ENCODE measurements at regions not wholly inside any gene's neighbourhood (a gene's known extent, or its start where the extent isn't known, plus 50 kb on each side); places are given as distances from the start of the nearest gene placed in this dataset.

GRCh38 chr17:51347851-51348584 is 87.7 kb downstream of the UTP18 start:
- peaks cover 0 to 21% (median 17%) of the 10 kb centered on the region in 4 donors for H3K4me1 ChIP-seq
- no peak for TF ChIP-seq POLR2A (IDR thresholded peaks at IDR 0.05; ENCODE audit: low read depth)
- no peak for TF ChIP-seq POLR2AphosphoS5 (IDR thresholded peaks at IDR 0.05)
- TF ChIP-seq CTCF (IDR thresholded peaks at IDR 0.05), result no peak
- DNase-seq (ENCODE audit: extremely low spot score), result no peak
- H3K9me3 ChIP-seq, result no peaks in the 10 kb centered on the region
- no peak overlapping the region for H3K27ac ChIP-seq (replicated peaks in 1 of 4)
- no peaks in the 10 kb centered on the region for H3K27me3 ChIP-seq
- 61% methylated on average over 5 of the region's 5 CpGs for WGBS
- no peaks in the 10 kb centered on the region for H3K36me3 ChIP-seq
- intact Hi-C loops (cut with DNase I), result no loop called here
- no peak overlapping the region for H3K4me3 ChIP-seq

GRCh38 chr17:51351080-51351479 is 90.7 kb downstream of the UTP18 start:
- Histone ChIP-seq H3K36me3 (no peaks in the 10 kb centered on the region), H3K4me1 (peaks cover 0 to 42% (median 29%) of the 10 kb centered on the region in 4 donors), H3K4me3 (no peak overlapping the region), H3K27ac (replicated peaks in 1 of 4) (no peak overlapping the region), H3K27me3 (no peaks in the 10 kb centered on the region), H3K9me3 (no peaks in the 10 kb centered on the region)
- intact Hi-C loops (cut with DNase I), result no loop called here
- TF ChIP-seq EP300 (IDR thresholded peaks at IDR 0.05) (no peak), POLR2AphosphoS5 (IDR thresholded peaks at IDR 0.05) (no peak), POLR2A (IDR thresholded peaks at IDR 0.05; ENCODE audit: low read depth) (no peak), CTCF (IDR thresholded peaks at IDR 0.05) (no peak)
- 66% methylated on average over 5 of the region's 6 CpGs for WGBS
- DNase-seq (ENCODE audit: extremely low spot score), result no peak

GRCh38 chr17:51351890-51352289 is 91.5 kb downstream of the UTP18 start:
- H3K36me3 ChIP-seq, result no peaks in the 10 kb centered on the region
- no peaks in the 10 kb centered on the region for H3K27me3 ChIP-seq
- H3K9me3 ChIP-seq, result no peaks in the 10 kb centered on the region
- H3K27ac ChIP-seq (replicated peaks in 1 of 4), result no peak overlapping the region
- no peak for DNase-seq (ENCODE audit: extremely low spot score)
- no peak for TF ChIP-seq CTCF (IDR thresholded peaks at IDR 0.05)
- no peak for TF ChIP-seq POLR2AphosphoS5 (IDR thresholded peaks at IDR 0.05)
- no peak for TF ChIP-seq POLR2A (IDR thresholded peaks at IDR 0.05; ENCODE audit: low read depth)
- TF ChIP-seq EP300 (IDR thresholded peaks at IDR 0.05), result no peak
- no peak overlapping the region for H3K4me3 ChIP-seq
- H3K4me1 ChIP-seq, result peaks cover 0 to 42% (median 29%) of the 10 kb centered on the region in 4 donors
- WGBS, result 36% methylated on average over 3 of the region's 3 CpGs
- intact Hi-C loops (cut with DNase I), result no loop called here

- intact Hi-C loops (cut with DNase I), result no loop called here
- Histone ChIP-seq H3K9me3 (no peaks in the 10 kb centered on the region), H3K27ac (replicated peaks in 1 of 4) (no peak overlapping the region), H3K4me3 (no peak overlapping the region), H3K36me3 (no peaks in the 10 kb centered on the region), H3K4me1 (peaks cover 0 to 42% (median 29%) of the 10 kb centered on the region in 4 donors), H3K27me3 (no peaks in the 10 kb centered on the region)
- TF ChIP-seq POLR2A (IDR thresholded peaks at IDR 0.05; ENCODE audit: low read depth) (no peak), POLR2AphosphoS5 (IDR thresholded peaks at IDR 0.05) (no peak), EP300 (IDR thresholded peaks at IDR 0.05) (no peak), CTCF (IDR thresholded peaks at IDR 0.05) (no peak)
- 58% methylated on average over 1 of the region's 1 CpG for WGBS
- DNase-seq (ENCODE audit: extremely low spot score), result no peak
Observed at GRCh38 chr17:51352798-51353197, 92.5 kb downstream of the UTP18 start.

- intact Hi-C loops (cut with DNase I), result no loop called here
- TF ChIP-seq CTCF (IDR thresholded peaks at IDR 0.05) (no peak), POLR2AphosphoS5 (IDR thresholded peaks at IDR 0.05) (no peak), EP300 (IDR thresholded peaks at IDR 0.05) (no peak), POLR2A (IDR thresholded peaks at IDR 0.05; ENCODE audit: low read depth) (no peak)
- no peaks in the 10 kb centered on the region for H3K9me3 ChIP-seq
Observed at GRCh38 chr17:51353296-51353695, 93.0 kb downstream of the UTP18 start.

More at GRCh38 chr17:51353296-51353695, 93.0 kb downstream of the UTP18 start:
- no peak overlapping the region for H3K4me3 ChIP-seq
- no peaks in the 10 kb centered on the region for H3K27me3 ChIP-seq
- no peaks in the 10 kb centered on the region for H3K36me3 ChIP-seq
- WGBS, result 89% methylated on average over 4 of the region's 4 CpGs
- DNase-seq (ENCODE audit: extremely low spot score), result no peak
- H3K27ac ChIP-seq (replicated peaks in 1 of 4), result no peak overlapping the region
- peaks cover 0 to 42% (median 29%) of the 10 kb centered on the region in 4 donors for H3K4me1 ChIP-seq

Data from esophagus muscularis mucosa (tissue), 4 donors.